SH-SY5Y (cell line): ENCODE measurements at regions not wholly inside any gene's neighbourhood (a gene's known extent, or its start where the extent isn't known, plus 50 kb on each side); places are given as distances from the start of the nearest gene placed in this dataset.

Experiments
- GATA2 ChIP-seq: IDR thresholded peaks from 2 replicates; pipeline ENCODE4 v1.6.1; 2011; ENCODE audit warnings: mild to moderate bottlenecking, low read depth, low read length
- GATA3 ChIP-seq: IDR thresholded peaks from 2 replicates; pipeline ENCODE4 v1.6.1; 2011; ENCODE audit warnings: low read depth, mild to moderate bottlenecking, low read length, moderate library complexity

DNA sequence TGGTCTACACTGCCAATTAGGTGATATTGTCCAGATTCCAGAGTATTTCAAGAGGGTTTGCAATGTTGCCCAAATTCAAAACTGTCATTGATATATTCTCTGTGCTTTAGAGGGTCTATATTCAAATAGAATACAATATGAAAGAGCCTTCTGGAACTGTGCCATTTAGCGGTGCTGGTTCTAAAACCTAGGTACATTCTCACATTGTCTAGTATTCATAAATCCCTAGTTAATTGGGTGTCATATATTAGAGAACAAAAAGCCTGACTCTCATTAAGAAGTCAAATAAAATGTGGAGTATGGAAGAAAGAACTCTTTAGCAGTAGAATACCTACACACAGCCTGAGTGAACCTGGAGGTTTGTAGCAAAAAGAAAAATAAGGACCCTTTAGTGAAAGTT, 447.9 kb downstream of the CNTN6 start:
- TF ChIP-seq GATA2: no peak
- TF ChIP-seq GATA3: no peak
